ENCODE measurements at regions not wholly inside any gene's neighbourhood (a gene's known extent, or its start where the extent isn't known, plus 50 kb on each side); places are given as distances from the start of the nearest gene placed in this dataset.

DNA sequence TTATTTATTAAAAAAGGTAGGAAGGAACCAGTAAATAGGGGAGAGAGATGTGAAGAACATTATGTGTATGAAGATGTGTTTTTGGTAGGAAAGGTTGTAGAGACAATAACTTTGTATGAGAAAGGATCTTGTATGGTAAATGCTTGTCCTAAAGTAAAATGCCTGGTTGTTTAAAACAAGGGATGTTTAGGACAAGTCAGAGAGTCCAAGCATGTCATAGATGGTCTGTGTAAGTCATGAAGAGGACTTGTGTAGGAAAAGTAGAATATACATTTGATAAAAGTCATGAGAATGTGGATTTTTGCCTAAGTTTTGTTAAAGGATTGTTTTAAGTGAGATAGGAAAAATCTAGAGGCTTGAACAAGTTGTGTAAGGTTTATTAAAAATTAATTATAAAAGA, 325.1 kb downstream of the CDH26 start:
- no peak for DNase-seq
- H3K4me3 ChIP-seq (ENCODE audit: insufficient read depth, low read depth, low read length), result no peak overlapping the region
- H3K36me3 ChIP-seq (replicated peaks; ENCODE audit: control insufficient read depth, insufficient read depth, low read length), result no peaks in the 10 kb centered on the region
- H3K27me3 ChIP-seq (ENCODE audit: control insufficient read depth, insufficient read depth, low read length), result no peaks in the 10 kb centered on the region

DNA sequence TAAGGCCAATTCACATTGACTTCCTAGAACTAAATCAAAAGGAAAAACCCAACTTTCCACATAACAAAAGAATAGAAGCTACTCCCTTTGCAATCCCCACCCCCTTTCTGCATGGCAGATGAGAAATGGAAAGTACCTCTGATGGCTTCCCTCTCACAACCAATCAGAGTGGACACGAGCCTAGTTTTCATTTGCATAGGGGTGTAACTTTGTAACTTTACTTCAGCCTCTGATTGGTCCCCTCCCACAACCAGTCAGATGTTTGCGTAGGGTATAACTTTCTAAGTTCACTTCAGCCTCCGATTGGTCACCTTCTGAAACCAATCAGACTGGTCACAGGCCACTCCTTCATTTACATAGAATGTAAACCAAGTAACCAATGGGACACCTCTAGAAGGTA, 328.5 kb downstream of the CDH26 start:
- Histone ChIP-seq H3K36me3 (replicated peaks; ENCODE audit: control insufficient read depth, insufficient read depth, low read length) (no peaks in the 10 kb centered on the region), H3K27me3 (ENCODE audit: control insufficient read depth, insufficient read depth, low read length) (no peaks in the 10 kb centered on the region)

DNA sequence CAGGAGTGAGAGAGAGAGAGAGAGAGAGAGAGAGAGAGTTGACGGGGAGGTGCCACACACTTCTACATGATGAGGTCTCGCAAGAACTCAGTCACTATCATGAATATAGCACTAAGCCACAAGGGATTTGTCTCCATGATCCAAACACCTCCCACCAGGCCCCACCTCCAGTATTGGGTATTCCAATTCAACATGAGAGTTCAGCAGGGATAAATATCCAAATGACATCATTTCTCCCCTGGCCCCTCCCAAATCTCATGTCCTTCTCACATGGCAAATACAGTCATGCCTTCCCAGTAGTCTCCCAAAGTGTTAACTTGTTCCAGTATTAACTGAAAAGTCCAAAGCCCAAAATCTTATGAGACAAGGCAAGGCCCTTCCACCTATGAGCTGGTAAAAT, 330.7 kb downstream of the CDH26 start:
- no peak for DNase-seq
- no peaks in the 10 kb centered on the region for H3K27me3 ChIP-seq (ENCODE audit: control insufficient read depth, insufficient read depth, low read length)
- no peak overlapping the region for H3K4me3 ChIP-seq (ENCODE audit: insufficient read depth, low read depth, low read length)
- no peaks in the 10 kb centered on the region for H3K36me3 ChIP-seq (replicated peaks; ENCODE audit: control insufficient read depth, insufficient read depth, low read length)

More for the DNA sequence above, 328.5 kb downstream of the CDH26 start:
- no peak overlapping the region for H3K4me3 ChIP-seq (ENCODE audit: insufficient read depth, low read depth, low read length)
- no peak for DNase-seq

DNA sequence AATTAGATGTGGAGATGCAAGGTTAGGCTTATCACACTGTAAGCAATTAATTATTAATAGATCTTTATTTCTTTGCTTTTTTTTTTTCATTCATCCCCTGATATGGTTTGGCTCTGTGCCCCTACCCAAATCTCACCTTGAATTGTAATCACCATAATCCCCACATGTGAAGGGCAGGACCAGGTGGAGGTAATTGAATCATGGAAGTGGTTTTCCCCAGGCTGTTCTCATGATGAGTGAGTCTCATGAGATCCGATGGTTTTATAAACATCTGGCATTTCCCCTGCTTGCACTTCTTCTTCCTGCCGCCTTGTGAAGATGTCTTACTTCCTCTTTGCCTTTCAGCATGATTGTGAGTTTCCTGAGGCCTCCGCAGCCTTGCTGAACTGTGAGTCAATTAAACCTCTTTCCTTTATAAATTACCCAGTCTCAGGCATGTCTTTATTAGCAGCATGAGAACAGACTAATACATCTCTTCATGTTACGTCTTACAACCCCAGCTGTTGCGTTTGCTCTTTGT, 333.8 kb downstream of the CDH26 start:
- no peak for DNase-seq
- H3K36me3 ChIP-seq (replicated peaks; ENCODE audit: control insufficient read depth, insufficient read depth, low read length), result no peaks in the 10 kb centered on the region
- H3K4me3 ChIP-seq (ENCODE audit: insufficient read depth, low read depth, low read length), result no peak overlapping the region
- H3K27me3 ChIP-seq (ENCODE audit: control insufficient read depth, insufficient read depth, low read length), result no peaks in the 10 kb centered on the region

DNA sequence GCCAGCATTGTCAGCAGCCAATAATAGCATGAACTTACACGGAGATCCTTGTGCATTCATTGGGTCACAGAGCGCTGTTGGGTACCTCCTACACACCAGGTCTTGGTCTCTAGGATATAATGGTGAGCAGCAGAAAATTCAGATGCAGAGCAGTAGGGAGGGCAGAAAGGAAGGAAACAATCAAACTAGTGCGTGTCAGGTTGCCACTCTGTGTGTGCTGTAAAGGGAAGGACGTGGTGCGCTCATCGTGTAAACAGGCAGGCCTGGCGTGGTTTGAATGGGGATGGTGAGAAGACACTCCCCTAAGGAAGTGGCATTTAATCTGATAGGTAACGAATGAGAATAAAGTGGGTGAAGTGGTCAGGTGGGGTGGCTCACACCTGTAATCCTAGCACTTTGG, 336.4 kb downstream of the CDH26 start:
- DNase-seq, result no peak
- H3K36me3 ChIP-seq (replicated peaks; ENCODE audit: control insufficient read depth, insufficient read depth, low read length), result no peaks in the 10 kb centered on the region
- no peak overlapping the region for H3K4me3 ChIP-seq (ENCODE audit: insufficient read depth, low read depth, low read length)
- H3K27me3 ChIP-seq (ENCODE audit: control insufficient read depth, insufficient read depth, low read length), result no peaks in the 10 kb centered on the region

DNA sequence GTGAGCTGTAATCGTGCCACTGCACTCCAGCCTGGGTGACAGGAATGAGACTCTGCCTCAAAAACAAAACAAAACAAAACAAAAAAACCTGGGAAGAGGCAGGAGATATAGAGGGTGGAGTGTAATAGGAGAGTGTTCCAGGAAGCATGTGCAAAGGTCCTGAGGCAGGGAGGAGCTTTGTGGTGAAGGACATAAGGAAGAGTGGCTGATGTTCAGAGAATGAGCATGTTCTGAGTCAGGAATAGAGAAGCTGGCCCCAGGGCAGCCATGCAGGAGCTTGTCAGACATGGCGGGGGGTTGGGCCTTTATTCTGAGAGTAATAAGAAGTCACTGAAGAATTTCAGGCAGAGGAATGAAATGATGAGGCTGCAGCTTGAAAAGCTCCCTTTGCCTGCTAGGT, 337.0 kb downstream of the CDH26 start:
- H3K4me3 ChIP-seq (ENCODE audit: insufficient read depth, low read depth, low read length), result no peak overlapping the region
- no peaks in the 10 kb centered on the region for H3K27me3 ChIP-seq (ENCODE audit: control insufficient read depth, insufficient read depth, low read length)
- no peak for DNase-seq
- no peaks in the 10 kb centered on the region for H3K36me3 ChIP-seq (replicated peaks; ENCODE audit: control insufficient read depth, insufficient read depth, low read length)

DNA sequence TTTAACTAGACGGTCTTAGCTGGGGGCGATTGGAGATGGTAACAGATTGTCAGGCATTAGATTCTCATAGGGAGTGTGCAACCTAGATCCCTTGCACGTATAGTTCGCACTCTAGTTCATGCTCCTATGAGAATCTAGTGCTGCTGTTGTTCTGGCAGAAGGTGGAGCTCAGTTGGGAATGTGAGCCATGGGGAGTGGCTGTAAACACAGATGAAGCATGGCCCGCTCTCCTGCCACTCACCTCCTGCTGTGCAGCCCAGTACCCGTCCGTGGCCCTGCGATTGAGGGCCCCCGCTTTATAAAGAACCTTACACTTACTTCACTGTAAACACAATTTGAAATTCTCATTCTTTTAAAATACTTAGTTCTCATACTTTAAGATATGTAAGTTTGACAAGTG, 339.4 kb downstream of the CDH26 start:
- Histone ChIP-seq H3K36me3 (replicated peaks; ENCODE audit: control insufficient read depth, insufficient read depth, low read length) (no peaks in the 10 kb centered on the region), H3K4me3 (ENCODE audit: insufficient read depth, low read depth, low read length) (no peak overlapping the region), H3K27me3 (ENCODE audit: control insufficient read depth, insufficient read depth, low read length) (no peaks in the 10 kb centered on the region)
- no peak for DNase-seq

DNA sequence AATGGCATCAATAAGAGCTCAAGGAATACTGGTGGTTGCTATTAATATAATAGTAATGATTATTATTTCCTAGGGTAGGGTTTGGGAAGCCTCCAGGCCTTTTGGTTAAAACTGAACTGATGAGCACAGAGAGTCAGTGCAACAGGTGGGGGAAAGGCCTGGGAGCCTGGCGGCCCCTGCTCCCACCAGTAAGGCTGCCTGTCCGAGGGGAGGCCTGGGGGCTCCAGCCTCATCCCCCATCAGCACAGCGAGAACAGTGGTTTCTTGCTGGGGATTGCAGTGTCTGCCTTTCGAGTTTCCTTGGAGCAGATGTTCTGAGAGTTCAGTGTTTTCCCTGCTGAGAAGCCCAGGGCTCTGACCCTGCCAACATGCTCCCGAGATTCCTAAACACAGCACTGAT, 340.4 kb downstream of the CDH26 start:
- H3K36me3 ChIP-seq (replicated peaks; ENCODE audit: control insufficient read depth, insufficient read depth, low read length), result no peaks in the 10 kb centered on the region
- no peak overlapping the region for H3K4me3 ChIP-seq (ENCODE audit: insufficient read depth, low read depth, low read length)
- DNase-seq, result no peak
- H3K27me3 ChIP-seq (ENCODE audit: control insufficient read depth, insufficient read depth, low read length), result no peaks in the 10 kb centered on the region

DNA sequence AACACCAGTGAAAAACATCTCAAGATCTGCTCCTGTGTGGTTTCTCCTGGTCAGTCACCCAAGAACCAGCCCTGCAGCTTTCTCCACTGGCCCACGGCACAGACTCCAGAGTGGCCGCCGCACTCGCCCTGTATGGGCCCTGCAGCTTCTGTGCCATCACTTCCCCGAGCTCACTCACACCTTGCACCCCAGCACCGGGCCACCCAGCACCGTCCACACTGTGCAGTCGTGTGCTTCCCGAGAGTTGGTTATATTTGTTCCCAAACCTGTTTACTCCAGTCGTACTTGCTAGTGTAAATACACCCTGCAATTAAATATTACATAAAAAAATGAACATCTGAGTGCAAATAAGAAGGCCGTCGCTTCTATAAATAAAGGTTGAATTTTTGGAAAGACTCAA, 341.7 kb downstream of the CDH26 start:
- no peak overlapping the region for H3K4me3 ChIP-seq (ENCODE audit: insufficient read depth, low read depth, low read length)
- H3K36me3 ChIP-seq (replicated peaks; ENCODE audit: control insufficient read depth, insufficient read depth, low read length), result no peaks in the 10 kb centered on the region
- H3K27me3 ChIP-seq (ENCODE audit: control insufficient read depth, insufficient read depth, low read length), result peaks cover 1% of the 10 kb centered on the region; the same call in 1 of the 2 replicates
- no peak for DNase-seq

DNA sequence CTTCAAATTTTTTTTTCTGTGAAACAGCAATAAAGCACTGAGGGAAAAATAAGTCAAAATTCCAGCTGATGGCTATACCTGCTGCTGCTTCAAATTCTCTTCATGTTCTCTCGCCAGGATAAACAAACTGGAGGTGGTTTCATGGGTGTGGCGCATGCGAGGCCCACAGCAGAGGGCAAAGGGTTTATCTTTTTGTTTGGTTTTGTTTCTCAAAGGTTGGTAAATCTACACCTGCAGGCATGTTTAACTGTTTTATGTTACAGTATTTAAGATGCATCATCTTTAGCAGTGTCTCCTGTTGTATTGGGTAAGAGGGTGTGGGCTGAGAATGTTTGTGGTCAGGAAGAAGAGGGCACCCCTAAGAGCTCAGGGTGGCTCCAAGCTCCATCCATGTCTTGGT, 342.2 kb downstream of the CDH26 start:
- H3K4me3 ChIP-seq (ENCODE audit: insufficient read depth, low read depth, low read length), result no peak overlapping the region
- no peak for DNase-seq
- no peaks in the 10 kb centered on the region for H3K36me3 ChIP-seq (replicated peaks; ENCODE audit: control insufficient read depth, insufficient read depth, low read length)
- peaks cover 1% of the 10 kb centered on the region; the same call in 1 of the 2 replicates for H3K27me3 ChIP-seq (ENCODE audit: control insufficient read depth, insufficient read depth, low read length)

DNA sequence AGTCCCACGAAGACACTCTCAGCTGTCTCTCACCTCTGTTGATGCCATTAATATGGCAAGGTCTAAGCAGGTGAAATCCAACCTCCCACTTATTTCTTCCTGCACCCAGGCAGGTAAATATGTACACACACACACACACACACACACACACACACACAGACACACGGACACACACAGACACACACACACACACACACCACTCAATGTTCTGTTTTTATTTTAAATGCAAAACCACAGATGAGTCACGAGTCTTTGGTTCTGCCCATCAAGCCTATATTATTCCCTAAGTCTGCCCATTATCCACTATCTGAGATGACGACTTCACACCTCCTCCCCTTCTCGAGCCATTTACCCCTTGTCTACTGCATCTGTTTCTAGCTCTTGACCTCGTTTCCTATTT, 344.7 kb downstream of the CDH26 start:
- Histone ChIP-seq H3K4me3 (ENCODE audit: insufficient read depth, low read depth, low read length) (no peak overlapping the region), H3K27me3 (ENCODE audit: control insufficient read depth, insufficient read depth, low read length) (peaks cover 1% of the 10 kb centered on the region; the same call in 1 of the 2 replicates), H3K36me3 (replicated peaks; ENCODE audit: control insufficient read depth, insufficient read depth, low read length) (no peaks in the 10 kb centered on the region)
- no peak for DNase-seq

DNA sequence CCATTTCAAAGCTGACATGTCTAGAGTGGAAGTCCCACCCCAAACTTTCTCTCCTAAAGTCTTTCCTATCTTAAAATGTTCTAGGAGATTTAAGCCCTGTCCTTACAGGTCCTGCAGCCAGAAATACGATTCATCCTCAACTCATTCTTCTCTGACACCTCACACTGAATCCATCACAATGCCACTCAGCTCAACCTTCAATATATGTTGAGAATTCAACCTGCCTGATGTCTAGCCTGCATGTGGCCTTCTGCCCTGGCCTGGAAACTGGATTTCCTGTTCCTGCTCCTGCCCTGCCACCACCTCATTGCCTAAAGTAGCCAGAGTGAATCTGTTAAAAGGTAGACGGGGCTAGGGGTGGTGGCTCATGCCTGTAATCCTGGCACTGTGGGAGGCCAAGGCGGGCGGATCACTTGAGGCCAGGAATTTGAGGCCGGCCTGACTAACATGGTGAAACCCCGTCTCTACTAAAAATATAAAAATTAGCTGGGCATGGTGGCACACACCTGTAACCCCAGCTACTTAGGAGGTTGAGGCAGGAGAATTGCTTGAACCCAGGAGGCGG, 345.9 kb downstream of the CDH26 start:
- Histone ChIP-seq H3K27me3 (ENCODE audit: control insufficient read depth, insufficient read depth, low read length) (peaks cover 1% of the 10 kb centered on the region; the same call in 1 of the 2 replicates), H3K4me3 (ENCODE audit: insufficient read depth, low read depth, low read length) (no peak overlapping the region), H3K36me3 (replicated peaks; ENCODE audit: control insufficient read depth, insufficient read depth, low read length) (no peaks in the 10 kb centered on the region)
- no peak for DNase-seq

DNA sequence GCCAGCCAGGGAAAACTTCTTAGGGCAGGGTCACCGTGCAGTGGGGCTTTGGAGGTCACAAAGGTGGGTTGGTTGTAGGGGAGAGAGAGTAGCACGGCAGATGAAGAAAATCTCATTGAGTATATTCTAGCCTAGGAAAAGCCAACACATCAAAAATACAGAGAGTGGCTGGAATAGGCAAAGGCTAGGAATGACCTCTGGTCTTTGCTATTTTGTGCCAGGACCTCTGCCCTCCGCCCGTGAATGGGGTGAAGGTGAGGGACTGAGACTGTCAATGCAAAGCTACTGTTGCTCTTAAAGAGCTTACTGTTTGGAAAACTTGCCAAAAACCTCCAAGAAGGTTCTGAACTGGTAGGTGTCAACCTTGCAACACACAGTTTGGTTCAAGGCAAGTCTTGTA, 346.7 kb downstream of the CDH26 start:
- no peak for DNase-seq
- Histone ChIP-seq H3K27me3 (ENCODE audit: control insufficient read depth, insufficient read depth, low read length) (peaks cover 1% of the 10 kb centered on the region; the same call in 1 of the 2 replicates), H3K36me3 (replicated peaks; ENCODE audit: control insufficient read depth, insufficient read depth, low read length) (no peaks in the 10 kb centered on the region), H3K4me3 (ENCODE audit: insufficient read depth, low read depth, low read length) (no peak overlapping the region)

DNA sequence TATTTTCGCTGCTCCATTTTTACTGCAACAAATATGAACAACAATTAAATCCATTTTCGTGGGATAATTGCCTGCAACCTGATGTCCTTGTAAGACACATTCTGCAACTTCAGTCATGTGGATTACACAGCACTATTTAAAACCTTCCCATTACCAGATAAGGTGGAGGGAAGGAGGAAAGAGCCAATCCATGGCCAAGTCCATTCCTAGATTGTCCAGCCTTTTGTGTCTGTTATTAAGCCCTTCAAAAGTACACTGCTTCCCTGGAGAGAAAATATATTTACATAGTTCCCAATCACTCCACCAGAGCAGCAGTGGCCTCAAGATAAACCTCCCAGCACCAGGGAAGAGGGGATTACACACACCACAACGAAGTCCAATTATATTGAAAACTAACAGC, 347.9 kb downstream of the CDH26 start:
- no peak overlapping the region for H3K4me3 ChIP-seq (ENCODE audit: insufficient read depth, low read depth, low read length)
- peaks cover 1% of the 10 kb centered on the region; the same call in 1 of the 2 replicates for H3K27me3 ChIP-seq (ENCODE audit: control insufficient read depth, insufficient read depth, low read length)
- DNase-seq, result no peak

DNA sequence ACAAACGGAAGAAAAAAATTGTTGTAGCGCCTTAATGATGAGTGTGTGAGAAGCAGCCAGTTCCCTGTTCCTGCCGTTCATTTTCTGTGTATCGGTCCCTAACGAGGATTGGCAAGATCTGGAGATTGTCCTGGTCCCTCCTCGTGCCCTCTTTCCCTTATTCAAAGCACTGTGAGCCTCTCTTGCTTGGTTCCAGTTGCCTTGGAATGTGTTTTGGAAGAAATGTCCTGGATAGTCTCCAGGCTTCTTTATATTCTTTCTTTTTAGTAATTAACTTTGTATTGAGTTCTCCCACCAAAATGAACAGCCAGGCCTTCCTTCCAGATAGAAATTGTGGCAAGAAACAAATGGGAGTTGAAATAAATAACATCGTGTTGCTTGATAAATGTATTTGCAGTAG, 348.3 kb downstream of the CDH26 start:
- DNase-seq, result no peak
- no peaks in the 10 kb centered on the region for H3K36me3 ChIP-seq (replicated peaks; ENCODE audit: control insufficient read depth, insufficient read depth, low read length)
- H3K4me3 ChIP-seq (ENCODE audit: insufficient read depth, low read depth, low read length), result no peak overlapping the region
- H3K27me3 ChIP-seq (ENCODE audit: control insufficient read depth, insufficient read depth, low read length), result peaks cover 1% of the 10 kb centered on the region; the same call in 1 of the 2 replicates

More for the DNA sequence above, 347.9 kb downstream of the CDH26 start:
- H3K36me3 ChIP-seq (replicated peaks; ENCODE audit: control insufficient read depth, insufficient read depth, low read length), result no peaks in the 10 kb centered on the region

Data from H7 (cell line).